ENCODE measurements at regions not wholly inside any gene's neighbourhood (a gene's known extent, or its start where the extent isn't known, plus 50 kb on each side); places are given as distances from the start of the nearest gene placed in this dataset.

- no peaks in the 10 kb centered on the region for H3K36me3 ChIP-seq (ENCODE audit: insufficient read depth, low read length)
- no peak for TF ChIP-seq EZH2 (IDR thresholded peaks at IDR 0.05; ENCODE audit: borderline replicate concordance, low read depth, low read length, severe bottlenecking)
- no peak for TF ChIP-seq CTCF (IDR thresholded peaks at IDR 0.05; ENCODE audit: borderline replicate concordance, extremely low read depth, low read length, poor library complexity, severe bottlenecking)
These were observed 54.4 kb upstream of the SPRED2 start for GRCh38 chr2:65486802-65487201.

DNA sequence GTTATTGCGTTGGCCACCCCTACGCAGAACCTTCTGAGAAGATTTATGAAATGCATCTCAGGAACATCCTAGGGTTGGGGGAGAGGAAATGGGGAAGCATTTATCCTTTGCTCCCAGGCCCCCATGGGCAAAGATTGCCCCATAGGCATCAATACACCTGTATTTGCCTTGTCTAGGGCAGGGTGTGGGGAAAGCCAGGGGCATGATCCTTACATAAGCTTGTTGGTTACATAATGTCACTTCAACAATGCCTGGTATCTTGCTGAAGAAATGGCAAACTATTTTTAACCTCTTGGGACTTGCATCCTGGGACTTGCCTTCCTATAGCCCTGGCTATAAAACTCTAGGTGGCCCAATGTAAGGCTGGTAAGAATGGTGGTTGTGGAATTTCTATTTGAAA is 53.9 kb upstream of the SPRED2 start:
- DNase-seq (no peak), ATAC-seq (ENCODE audit: insufficient read depth, low read depth) (no peak)
- Histone ChIP-seq H3K27ac (ENCODE audit: low read length) (no peak overlapping the region), H4K20me1 (ENCODE audit: insufficient read depth, low read length) (no peaks in the 10 kb centered on the region), H3K27me3 (ENCODE audit: insufficient read depth, low read length, poor library complexity) (no peaks in the 10 kb centered on the region), H3K4me1 (ENCODE audit: insufficient read depth, low read length) (no peaks in the 10 kb centered on the region), H3K4me2 (ENCODE audit: insufficient read depth, low read length) (no peak overlapping the region), H2AFZ (ENCODE audit: low read depth, low read length) (no peak overlapping the region), H3K9ac (ENCODE audit: low read depth, low read length) (no peak overlapping the region), H3K36me3 (ENCODE audit: insufficient read depth, low read length) (no peaks in the 10 kb centered on the region), H3K4me3 (ENCODE audit: low read depth in 1 of 2, low read length in 2 of 2) (no peak overlapping the region), H3K79me2 (ENCODE audit: insufficient read depth, low read length) (no peaks in the 10 kb centered on the region), H3K9me3 (ENCODE audit: insufficient read depth, low read length, severe bottlenecking) (no peaks in the 10 kb centered on the region)
- TF ChIP-seq EZH2 (IDR thresholded peaks at IDR 0.05; ENCODE audit: borderline replicate concordance, low read depth, low read length, severe bottlenecking), result no peak

More at GRCh38 chr2:65486802-65487201, 54.4 kb upstream of the SPRED2 start:
- ATAC-seq (ENCODE audit: insufficient read depth, low read depth), result no peak
- Histone ChIP-seq H3K27ac (ENCODE audit: low read length) (no peak overlapping the region), H3K27me3 (ENCODE audit: insufficient read depth, low read length, poor library complexity) (no peaks in the 10 kb centered on the region), H3K4me1 (ENCODE audit: insufficient read depth, low read length) (no peaks in the 10 kb centered on the region), H3K9me3 (ENCODE audit: insufficient read depth, low read length, severe bottlenecking) (no peaks in the 10 kb centered on the region), H2AFZ (ENCODE audit: low read depth, low read length) (no peak overlapping the region), H3K9ac (ENCODE audit: low read depth, low read length) (no peak overlapping the region), H3K79me2 (ENCODE audit: insufficient read depth, low read length) (no peaks in the 10 kb centered on the region), H3K4me3 (ENCODE audit: low read depth in 1 of 2, low read length in 2 of 2) (no peak overlapping the region), H4K20me1 (ENCODE audit: insufficient read depth, low read length) (no peaks in the 10 kb centered on the region), H3K4me2 (ENCODE audit: insufficient read depth, low read length) (no peak overlapping the region)
- no peak for DNase-seq

GRCh38 chr2:65485839-65486238 is 53.4 kb upstream of the SPRED2 start:
- no peak for DNase-seq
- Histone ChIP-seq H4K20me1 (ENCODE audit: insufficient read depth, low read length) (no peaks in the 10 kb centered on the region), H3K27ac (ENCODE audit: low read length) (no peak overlapping the region), H3K27me3 (ENCODE audit: insufficient read depth, low read length, poor library complexity) (no peaks in the 10 kb centered on the region), H2AFZ (ENCODE audit: low read depth, low read length) (no peak overlapping the region), H3K4me3 (ENCODE audit: low read depth in 1 of 2, low read length in 2 of 2) (no peak overlapping the region), H3K79me2 (ENCODE audit: insufficient read depth, low read length) (no peaks in the 10 kb centered on the region), H3K9ac (ENCODE audit: low read depth, low read length) (no peak overlapping the region), H3K36me3 (ENCODE audit: insufficient read depth, low read length) (no peaks in the 10 kb centered on the region), H3K4me1 (ENCODE audit: insufficient read depth, low read length) (no peaks in the 10 kb centered on the region), H3K9me3 (ENCODE audit: insufficient read depth, low read length, severe bottlenecking) (no peaks in the 10 kb centered on the region), H3K4me2 (ENCODE audit: insufficient read depth, low read length) (no peak overlapping the region)
- ATAC-seq (ENCODE audit: insufficient read depth, low read depth), result no peak
- TF ChIP-seq EZH2 (IDR thresholded peaks at IDR 0.05; ENCODE audit: borderline replicate concordance, low read depth, low read length, severe bottlenecking) (no peak), CTCF (IDR thresholded peaks at IDR 0.05; ENCODE audit: borderline replicate concordance, extremely low read depth, low read length, poor library complexity, severe bottlenecking) (no peak)

GRCh38 chr2:65483763-65484162 is 51.4 kb upstream of the SPRED2 start:
- no peak overlapping the region for H3K4me3 ChIP-seq (ENCODE audit: low read depth in 1 of 2, low read length in 2 of 2)
- H3K9me3 ChIP-seq (ENCODE audit: insufficient read depth, low read length, severe bottlenecking), result no peaks in the 10 kb centered on the region
- H3K36me3 ChIP-seq (ENCODE audit: insufficient read depth, low read length), result no peaks in the 10 kb centered on the region
- no peak overlapping the region for H3K27ac ChIP-seq (ENCODE audit: low read length)
- no peaks in the 10 kb centered on the region for H4K20me1 ChIP-seq (ENCODE audit: insufficient read depth, low read length)
- no peak overlapping the region for H3K4me2 ChIP-seq (ENCODE audit: insufficient read depth, low read length)
- DNase-seq (no peak), ATAC-seq (ENCODE audit: insufficient read depth, low read depth) (no peak)
- H3K27me3 ChIP-seq (ENCODE audit: insufficient read depth, low read length, poor library complexity), result no peaks in the 10 kb centered on the region
- TF ChIP-seq CTCF (IDR thresholded peaks at IDR 0.05; ENCODE audit: borderline replicate concordance, extremely low read depth, low read length, poor library complexity, severe bottlenecking) (no peak), EZH2 (IDR thresholded peaks at IDR 0.05; ENCODE audit: borderline replicate concordance, low read depth, low read length, severe bottlenecking) (no peak)
- H2AFZ ChIP-seq (ENCODE audit: low read depth, low read length), result no peak overlapping the region
- no peak overlapping the region for H3K9ac ChIP-seq (ENCODE audit: low read depth, low read length)
- no peaks in the 10 kb centered on the region for H3K4me1 ChIP-seq (ENCODE audit: insufficient read depth, low read length)
- no peaks in the 10 kb centered on the region for H3K79me2 ChIP-seq (ENCODE audit: insufficient read depth, low read length)
